ENCODE measurements at regions not wholly inside any gene's neighbourhood (a gene's known extent, or its start where the extent isn't known, plus 50 kb on each side); places are given as distances from the start of the nearest gene placed in this dataset.
"Not testable (repeated sequence)": the region's sequence is repeated elsewhere in the genome, so short reads cannot be mapped to it uniquely, and the experiment has no call there.

DNA sequence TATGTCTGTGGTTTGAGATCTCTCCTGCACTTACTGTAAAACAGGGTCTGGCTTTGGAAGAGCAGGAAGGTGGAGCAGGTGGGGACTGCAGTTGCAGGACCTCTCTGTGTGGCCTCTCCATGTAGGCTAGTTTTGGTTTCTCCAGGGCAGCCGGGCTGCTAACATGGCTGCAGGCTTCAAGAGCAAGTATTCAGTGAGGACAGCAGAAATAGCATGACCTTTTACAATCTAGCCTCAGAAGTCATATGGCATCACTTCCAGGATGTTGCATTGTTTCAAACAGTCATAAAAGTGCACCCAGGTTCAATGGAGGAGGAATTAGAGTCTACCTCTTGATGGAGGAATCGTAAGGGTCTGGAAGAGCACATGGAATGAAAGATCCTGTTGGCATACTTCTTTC, 728.7 kb downstream of the NTRK3 start:
- DNase-seq: no peak

DNA sequence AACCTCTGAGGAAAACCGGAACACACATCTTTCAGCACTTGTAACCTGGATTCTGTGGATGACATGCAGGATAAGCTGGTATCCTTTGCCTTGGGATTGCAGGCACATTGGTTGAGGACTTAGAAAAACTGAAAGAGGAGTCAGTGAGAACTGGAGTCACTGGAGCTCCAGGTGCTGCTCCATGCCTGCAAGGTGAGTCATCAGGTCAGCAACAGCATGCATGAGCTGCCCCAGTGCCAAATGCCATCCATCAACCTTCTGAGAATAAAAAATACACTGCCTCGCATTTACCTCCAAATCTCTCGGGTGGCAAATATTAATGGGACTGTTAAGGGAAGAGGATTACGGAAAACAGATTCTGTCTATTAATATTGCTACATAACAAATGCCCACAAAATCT, 729.1 kb downstream of the NTRK3 start:
- no peak for DNase-seq

DNA sequence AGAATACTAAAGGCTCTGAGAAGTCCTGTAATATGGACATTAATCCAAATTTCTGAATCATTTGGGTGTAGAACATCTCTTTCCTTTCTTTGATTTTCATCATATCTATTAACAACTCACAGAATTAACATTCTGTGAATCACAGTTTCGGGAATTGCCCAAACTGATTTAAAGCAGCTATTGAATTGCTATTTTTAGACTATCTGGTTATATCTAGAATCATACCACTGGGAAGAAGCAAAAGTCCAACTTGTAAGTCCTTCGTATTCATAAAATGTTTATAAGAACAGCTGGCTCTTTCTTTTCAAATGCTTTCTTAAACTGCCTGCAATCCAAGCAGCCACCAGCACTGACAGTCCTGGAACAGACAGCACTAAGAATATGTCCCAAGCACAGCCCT, 733.0 kb downstream of the NTRK3 start:
- DNase-seq: no peak

DNA sequence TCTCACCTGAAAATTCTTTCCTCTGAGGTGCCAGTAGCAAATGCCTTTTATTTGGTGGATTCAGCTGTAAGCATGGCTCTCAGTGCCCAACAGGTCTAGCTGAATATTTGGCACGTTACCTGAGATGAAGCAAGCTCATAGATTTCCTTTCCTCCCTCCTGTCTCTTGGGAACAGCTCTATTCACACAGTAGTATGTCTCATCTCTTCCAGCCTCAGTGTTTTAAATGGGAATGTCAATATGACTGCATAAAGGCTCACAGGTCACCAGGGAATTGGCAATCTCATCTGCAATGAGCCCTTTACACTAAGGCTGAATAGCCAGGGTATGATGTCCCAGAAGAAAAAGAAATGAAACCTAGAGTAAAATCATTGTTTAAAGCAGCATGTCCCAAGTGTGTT, 733.5 kb downstream of the NTRK3 start:
- DNase-seq: no peak

DNA sequence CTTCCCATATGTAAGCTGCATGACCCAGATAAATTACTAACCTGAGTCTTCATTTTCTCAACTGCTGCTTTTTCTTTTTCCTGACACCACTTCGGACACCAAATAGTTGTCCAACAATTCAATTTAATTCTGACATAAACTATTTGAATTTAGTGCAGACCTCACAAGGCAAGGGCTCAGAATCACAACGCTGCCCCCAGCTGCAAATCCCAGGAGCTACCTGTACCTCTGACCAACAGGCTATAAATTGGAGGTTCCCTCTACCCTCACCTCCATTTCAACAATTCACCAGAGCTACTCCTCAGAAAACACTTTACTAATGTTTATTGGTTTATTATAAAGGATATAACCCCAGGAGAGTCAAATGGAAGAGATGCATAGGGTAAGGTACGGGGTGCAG, 737.6 kb downstream of the NTRK3 start:
- DNase-seq: no peak

DNA sequence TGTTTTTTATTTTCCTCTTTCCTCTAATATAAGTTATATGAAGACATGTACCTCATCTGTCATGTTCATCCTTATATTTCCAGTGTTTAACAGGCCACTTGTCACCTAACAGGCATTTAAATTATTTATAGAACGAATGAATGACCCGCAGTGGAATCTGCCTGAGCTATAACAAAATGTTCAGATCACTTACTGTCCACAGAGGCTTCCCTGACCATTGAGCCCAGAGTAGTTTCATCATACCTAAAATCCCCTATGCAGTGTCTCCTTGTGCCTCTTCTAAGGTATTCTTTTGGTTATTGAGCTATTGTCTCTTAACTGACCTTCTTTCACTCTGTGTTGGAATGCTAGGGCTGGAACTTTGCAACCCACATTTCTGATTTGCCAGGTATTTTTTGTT, 748.5 kb downstream of the NTRK3 start:
- no peak for DNase-seq

DNA sequence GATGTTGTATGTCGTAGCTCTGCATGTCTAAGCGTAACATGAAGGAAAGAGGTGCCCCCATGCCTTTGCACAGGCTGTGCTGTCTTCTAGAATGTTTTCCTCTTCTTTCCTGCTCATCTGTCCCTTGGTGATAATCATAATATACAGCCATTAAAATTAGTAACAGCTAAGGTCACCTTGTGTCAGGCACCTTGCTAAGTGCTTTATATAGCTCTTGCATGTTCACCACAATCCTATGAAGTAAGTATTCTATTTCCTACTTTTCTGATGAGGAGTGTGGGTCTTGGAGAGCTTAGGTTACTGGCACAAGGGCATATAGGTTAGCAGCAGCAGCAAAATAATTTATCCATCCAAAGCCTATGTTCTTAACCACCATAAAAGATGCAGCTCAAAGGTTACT, 754.4 kb downstream of the NTRK3 start:
- no peak for DNase-seq

DNA sequence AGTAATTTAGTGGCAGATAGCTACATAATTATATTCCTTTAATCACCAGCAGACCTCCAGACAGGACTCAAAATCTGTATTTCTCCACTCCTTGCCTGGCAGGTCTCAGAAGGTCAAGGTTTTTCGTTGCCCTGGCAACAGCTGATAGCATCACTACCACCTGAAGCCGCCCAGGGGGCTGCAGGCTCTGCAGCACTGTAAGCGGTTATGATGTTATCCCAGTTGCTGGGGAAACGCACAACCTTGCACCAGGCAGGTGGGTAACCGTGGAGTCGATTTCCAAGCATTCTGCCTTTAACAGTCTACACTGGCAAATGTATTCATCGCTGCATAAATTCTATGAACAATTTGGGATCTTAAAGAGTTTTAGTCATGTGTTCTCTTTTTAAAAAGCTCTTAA, 756.3 kb downstream of the NTRK3 start:
- DNase-seq: no peak

DNA sequence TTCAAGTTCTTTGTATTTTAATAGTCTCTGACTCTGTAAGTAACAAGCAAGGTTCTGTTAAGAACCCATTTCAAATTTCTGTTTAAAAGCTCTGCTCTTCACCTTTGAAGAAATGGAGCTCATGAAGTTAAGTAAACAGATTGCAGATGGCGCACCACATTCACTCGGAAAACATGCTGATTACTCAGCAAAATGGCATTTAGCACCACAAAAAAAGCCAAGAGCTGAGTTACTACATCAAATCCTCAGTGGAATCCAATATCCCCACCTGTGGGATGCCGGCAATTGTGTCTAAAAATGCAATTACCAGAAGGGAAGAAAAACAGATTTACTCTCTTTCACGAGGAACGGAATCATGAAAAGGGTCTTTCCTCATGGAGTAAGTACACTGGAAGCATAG, 758.0 kb downstream of the NTRK3 start:
- no peak for DNase-seq

DNA sequence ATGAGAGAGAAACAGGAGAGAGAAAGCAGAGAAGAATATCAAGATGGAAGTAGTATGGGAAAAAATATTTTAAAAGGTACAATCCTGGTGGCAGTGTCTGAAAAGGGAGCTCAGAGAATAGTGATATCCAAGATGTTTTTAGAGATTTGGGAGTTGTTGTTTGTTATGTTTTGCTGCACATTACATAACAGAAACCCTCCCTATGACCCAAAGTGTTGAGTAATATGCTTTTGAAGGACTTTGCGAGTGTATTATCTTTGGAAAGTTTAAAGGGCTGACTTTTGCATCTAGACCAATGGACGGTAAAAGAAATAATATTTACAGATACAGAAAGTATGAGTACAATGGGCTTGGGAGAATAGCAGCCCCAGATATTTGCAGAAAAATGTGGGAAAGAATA, 759.7 kb downstream of the NTRK3 start:
- DNase-seq: no peak

DNA sequence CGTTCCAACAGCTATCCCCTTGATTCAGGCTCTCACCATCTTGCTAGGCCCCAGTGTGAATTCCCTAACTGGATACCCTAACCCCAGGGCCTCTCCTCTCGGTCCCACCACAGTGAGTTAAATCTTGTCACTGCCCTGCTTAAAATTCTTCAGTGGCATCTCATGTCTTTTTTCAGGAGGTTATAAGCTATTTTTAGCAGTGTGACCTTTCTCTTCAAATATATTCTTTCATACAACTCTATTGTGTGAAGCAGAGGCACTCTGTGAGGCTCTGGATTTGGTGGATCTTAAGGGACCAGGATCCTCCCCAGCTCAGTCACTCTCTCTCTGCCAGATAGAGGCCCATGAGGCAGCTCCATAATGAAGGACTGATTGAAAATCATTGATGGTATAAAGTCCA, 760.4 kb downstream of the NTRK3 start:
- no peak for DNase-seq

DNA sequence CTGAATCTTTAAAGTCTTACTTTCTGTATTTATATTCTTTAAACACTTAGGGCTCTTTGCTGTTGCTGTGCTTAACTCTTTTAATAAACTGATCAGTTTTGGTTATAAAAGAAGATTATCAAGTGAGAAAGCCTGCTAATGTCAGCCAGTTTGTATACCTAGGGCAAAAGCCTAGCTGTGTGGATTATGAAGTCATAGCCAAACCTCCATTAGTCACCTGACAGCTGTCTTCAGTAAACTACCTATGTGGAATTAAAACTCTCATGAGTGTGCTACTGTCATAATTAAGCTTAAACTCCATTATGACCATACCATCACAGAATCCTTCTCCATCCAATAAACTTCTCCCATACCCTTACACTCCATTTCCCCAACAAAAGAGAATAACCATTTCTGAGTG, 762.7 kb downstream of the NTRK3 start:
- DNase-seq: no peak

DNA sequence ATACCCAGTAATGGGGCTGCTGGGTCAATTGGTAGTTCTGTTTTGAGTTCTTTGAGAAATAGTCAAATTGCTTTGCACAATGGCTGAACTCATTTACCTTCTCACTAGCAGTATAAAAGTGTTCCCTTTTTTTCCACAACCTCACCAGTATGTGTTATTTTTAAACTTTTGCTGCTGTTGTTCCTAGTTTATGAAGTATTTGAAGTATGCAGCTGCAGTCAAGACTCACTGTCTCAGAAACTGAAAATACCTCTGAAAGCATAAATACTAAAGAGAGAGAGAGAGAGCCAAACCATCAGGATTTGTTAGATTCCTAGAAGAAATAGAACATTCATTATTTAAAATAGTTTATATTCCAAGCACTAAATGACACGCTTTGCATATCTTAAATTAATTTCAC, 764.2 kb downstream of the NTRK3 start:
- DNase-seq: no peak

DNA sequence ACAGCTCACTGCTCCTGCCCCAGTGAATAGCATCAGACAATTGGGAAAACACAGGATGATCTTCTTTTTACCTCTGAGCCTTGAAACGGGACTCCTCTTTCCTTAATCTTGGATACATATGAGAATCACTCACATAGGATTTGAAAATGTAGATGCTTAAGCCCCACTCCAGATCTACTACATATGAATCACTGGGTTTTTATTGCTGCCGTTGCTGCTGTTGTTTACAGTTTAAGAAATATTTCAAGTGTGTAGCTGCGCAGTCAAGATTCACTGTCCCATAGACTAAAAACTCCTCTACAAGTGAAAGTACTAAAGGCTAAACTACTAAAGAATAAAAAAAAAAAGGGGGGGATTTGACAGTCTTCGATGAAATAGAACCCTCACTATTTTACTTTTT, 765.9 kb downstream of the NTRK3 start:
- no peak for DNase-seq

DNA sequence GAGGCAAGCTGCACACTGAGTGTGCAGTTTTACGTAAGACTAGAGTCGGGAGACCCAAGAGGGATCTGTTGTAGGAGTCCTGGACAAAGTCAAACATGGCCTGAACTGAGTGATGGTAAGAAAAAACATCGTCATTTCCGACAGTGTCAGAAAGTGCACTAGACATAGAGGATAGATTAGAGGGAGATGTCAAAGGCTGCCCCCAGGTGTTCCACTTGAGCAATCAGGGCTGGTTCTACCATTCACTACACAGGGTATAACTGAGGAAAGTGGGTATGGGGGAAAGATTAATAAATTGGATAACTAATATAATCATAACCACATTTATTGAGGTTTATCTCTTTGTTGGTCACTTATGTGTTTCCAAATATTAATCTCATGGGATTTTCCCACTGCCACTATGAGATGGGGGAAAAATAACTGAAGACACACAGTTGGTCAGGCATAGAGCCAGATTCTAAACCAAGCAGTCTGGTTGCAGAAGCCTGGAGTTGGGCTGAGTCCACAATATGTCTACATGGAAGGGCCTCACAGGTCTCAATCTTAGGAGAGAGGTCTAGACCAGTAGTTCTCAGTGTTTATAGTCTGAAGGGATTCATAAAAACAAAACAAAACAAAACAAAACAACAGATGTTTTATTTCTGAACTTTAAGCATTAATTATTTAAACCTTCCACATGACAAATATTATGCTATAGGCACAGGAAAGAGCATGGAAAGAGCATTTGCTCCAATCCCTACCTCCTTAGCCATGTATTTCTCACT, 766.5 kb downstream of the NTRK3 start:
- DNase-seq: no peak

DNA sequence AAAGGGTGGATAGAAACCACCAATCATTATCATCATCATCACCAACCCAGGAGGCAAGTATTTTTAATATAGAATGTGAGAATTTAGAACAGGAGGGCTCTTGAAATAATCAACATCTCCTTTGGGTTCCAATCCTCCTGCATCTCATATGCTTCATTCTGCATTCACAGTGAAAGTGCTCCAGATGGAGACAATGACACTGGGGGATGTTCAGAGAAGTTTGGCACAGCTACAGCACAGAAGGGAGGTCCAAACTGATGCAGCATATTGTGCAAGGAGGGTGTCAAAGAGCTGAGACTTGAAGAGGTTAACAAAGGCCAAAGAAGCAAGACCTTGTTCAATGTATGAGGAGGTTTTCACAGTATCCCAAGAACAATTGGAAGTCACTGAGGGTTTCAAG, 767.1 kb downstream of the NTRK3 start:
- DNase-seq: no peak

DNA sequence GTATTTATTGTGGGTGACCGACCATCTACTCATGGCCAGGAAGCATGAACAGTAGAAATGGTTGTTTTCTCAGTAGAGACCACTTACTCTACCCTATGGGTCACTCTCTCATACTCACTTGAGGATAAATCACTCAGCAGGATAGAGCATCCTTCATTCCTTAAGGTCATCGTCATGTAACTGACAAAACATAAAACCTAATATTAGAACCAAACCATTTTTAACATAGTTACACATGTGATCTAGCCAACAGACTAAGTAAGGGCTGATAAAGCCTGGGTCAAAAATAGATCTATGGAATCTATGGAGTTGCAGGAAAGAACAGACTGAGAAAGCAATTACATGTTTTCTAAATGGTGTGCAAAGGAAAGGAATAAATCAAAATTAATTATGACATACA, 769.1 kb downstream of the NTRK3 start:
- no peak for DNase-seq

DNA sequence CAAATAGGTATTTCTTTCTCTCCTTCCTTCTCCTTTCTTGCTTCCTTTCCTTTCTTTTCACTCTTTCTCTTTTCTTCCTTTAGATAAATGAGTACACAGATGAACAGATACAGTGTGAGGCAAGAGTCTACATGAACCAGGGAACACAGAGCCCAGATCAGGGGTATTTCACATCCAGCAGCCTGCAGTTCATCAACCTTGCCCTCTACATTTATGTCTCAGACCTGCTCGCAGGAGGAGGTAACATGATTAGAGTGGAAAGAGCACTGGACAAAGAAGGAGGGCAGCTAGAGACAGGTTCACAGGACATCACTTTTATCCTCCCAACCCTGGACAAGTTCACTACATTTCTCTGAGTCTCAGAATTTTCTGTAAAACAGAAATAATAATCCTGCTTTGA, 773.1 kb downstream of the NTRK3 start:
- DNase-seq: no peak

DNA sequence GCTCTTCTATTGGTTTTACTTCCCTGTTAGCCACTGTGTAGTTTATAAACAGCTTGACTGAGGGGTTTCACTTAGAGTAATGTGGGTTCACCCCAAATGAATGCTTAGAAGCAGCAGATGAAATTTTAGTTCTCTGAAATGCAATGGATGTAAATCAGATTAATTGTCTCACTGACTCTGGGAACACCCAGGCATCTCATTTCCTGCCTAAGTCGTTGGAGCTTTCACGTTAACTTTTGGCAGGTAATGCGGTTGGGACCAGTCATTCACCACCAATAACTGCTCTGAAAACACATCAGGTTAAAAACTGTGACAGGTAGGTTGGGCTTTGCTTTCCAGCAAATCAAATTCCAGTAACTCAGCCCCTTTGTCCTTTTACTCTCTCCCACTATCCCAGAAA, 775.4 kb downstream of the NTRK3 start:
- no peak for DNase-seq

DNA sequence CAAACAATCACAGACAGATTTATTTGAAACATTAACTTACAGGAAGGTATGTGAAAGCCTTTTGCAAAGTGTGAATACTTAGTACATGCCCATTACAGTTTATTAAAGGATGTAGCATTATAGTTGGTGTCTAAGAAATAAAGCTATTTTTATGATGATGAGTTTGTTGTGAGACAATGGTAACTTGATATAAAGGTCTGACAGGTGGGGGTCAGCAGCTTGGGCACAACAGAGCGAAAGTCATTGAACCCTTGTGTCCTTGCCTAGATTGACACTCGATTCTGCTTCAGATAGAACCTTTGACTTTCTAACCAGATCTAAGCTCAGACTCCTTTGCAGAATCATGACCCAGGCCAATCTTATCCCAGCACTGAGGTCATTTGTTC, 777.9 kb downstream of the NTRK3 start:
- no peak for DNase-seq

DNA sequence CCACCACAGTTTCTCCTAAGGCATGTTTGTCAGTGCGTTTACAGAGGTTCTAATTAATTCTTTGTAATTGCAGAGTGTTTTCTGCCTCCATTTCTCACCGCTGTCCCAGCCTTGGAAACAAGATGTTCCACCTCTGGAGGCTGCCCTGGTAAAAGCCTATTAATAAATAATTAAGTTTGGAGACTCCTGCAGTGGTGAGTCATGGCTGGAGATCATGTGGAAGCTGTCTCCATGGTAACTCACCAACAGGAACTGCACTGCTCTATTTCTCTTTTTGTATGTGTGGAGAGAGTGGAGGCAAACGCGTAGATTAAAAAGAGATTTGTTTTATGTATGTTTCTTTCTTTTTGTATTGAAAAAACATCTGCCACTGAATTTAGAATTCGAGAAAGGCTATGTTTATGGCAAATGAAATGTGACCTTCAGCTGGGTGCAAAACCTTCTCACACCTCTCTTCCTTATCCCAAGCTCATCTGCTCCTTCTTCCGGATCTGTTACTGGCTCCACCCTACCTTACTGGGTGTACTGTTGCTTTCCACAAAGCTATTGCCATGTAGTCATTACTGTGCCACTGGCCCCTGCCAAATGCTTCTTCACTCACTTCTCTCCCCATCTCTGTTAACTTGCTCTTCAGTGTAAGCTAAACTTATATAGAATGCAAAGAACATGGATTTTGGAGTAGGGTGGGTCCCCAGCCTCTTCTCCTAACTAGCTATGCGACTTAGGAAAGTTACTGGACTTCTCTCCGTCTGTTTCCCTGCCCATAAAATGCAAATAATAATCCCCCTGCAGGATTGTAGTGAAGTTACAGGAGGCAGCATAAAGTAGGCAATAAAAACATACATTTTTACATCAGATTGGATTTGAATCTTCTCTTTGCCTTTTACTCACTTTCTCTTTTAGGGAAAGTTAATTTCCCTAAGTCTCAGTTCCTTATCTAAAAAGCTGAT, 778.5 kb downstream of the NTRK3 start:
- DNase-seq: no peak

DNA sequence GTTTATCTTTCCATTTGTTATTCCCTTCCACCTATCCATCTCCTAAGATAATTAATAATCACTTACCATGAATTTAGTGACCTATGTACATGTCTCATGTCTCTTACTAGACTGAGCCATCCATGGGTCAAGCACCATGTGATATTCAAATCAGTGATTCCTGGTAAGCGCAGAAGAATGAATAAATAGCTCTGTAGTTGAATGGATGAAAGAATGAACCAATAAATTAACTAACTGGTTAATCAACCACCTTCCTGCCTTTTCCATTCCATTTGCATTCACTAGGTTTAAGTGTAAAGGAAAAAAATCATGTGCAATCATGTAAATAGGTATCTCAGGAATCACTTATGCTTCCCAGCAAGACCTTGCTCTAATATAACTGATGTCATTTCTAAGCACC, 779.5 kb downstream of the NTRK3 start:
- no peak for DNase-seq

DNA sequence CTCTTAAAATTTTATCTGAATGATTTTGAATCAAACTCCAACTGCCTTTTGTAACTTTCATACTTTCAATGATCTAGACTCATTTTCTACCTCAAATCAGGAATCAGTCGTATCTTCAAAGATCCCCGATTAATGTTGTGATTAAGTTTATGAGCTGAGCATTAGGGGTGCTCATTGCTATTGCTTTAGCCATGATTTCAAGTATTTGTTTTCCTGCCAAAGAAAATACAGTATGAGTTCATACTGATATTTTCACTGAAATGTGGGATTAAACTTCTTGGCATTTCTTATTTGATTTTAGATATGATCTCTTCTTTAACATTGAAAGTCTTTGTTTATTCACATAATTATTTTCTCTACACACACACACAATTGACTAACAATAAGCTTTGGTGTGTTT, 785.6 kb downstream of the NTRK3 start:
- no peak for DNase-seq

DNA sequence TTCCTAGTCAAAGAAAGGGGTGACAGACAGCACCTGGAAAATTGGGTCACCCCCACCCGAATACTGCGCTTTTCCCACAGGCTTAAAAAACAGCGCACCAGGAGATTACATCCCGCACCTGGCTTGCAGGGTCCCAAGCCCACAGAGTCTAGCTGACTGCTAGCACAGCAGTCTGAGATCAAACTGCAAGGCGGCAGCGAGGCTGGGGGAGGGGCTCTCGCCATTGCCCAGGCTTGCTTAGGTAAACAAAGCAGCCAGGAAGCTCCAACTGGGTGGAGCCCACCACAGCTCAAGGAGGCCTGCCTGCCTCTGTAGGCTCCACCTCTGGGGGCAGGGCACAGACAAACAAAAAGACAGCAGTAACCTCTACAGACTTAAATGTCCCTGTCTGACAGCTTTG, 792.6 kb downstream of the NTRK3 start:
- not testable (repeated sequence) for DNase-seq

DNA sequence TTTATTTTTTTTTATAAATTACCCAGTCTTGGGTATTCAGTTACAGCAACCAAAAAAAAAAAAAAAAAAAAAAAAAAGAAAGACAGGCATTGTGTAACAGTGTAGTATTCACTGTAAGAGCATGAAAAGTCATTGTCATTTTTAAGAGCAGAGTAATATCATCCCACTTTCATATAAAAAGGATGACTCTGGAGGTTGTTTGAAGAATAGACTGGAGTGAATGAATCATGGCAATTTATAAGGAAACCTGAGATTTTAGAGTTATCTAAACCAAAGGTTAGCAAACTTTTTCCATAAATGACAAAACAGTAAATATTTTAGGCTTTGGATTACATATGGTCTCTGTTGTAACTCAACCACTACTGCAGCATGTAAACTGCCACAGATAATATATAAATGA, 794.9 kb downstream of the NTRK3 start:
- no peak for DNase-seq
